H1 (cell line): ENCODE measurements at regions not wholly inside any gene's neighbourhood (a gene's known extent, or its start where the extent isn't known, plus 50 kb on each side); places are given as distances from the start of the nearest gene placed in this dataset.

Source experiments
- CTCF ChIA-PET: fragments of 300-600 bp; sonication (Branson Sonifier 250); formaldehyde crosslinking; loops from one replicate; lab custom pipeline; 2021; ENCODE audit not compliant: partially characterized antibody; lab: Charles Lee
- POLR2A ChIA-PET: fragments of 300-600 bp; sonication (Branson Sonifier 250); formaldehyde crosslinking; loops from one replicate; lab custom pipeline; 2021; ENCODE audit warnings: inconsistent platforms; ENCODE audit not compliant: partially characterized antibody; lab: Charles Lee
- DNase-seq, 2 experiments: peaks; one replicate each; pipeline versions ENCODE4 v3.0.0 to v3.0.0-alpha.2; 2010 to 2022; ENCODE audit warnings: low spot score in 2 of 2, low read depth in 1 of 2, mixed read lengths in 1 of 2
- FAIRE-seq: peaks from 2 replicates; lab custom pipeline; 2011; peaks lifted over from hg19 to GRCh38; lab: Jason Lieb, UNC
- H2AFZ ChIP-seq: 2 replicates; pipeline ENCODE4 v1.8.1; 2012; ENCODE audit warnings: low read length, inconsistent platforms
- H2AK5ac ChIP-seq: 2 replicates; pipeline ENCODE4 v1.6.1; 2013; ENCODE audit warnings: low read depth, low read length
- H2BK120ac ChIP-seq: replicated peaks from 2 replicates; pipeline ENCODE3; 2013; ENCODE audit warnings: low read depth, low read length, inconsistent platforms
- H2BK12ac ChIP-seq: 2 replicates; pipeline ENCODE4 v1.6.1; 2013; ENCODE audit warnings: low read depth, low read length
- H2BK15ac ChIP-seq: 2 replicates; pipeline ENCODE4 v1.6.1; 2013; ENCODE audit warnings: low read length
- H2BK20ac ChIP-seq: 2 replicates; pipeline ENCODE4 v1.6.1; 2013; ENCODE audit warnings: low read length
- H2BK5ac ChIP-seq: 2 replicates; pipeline ENCODE4 v1.6.1; 2013; ENCODE audit warnings: low read depth, low read length
- H3K14ac ChIP-seq: 2 replicates; pipeline ENCODE4 v1.6.1; 2013; ENCODE audit warnings: inconsistent platforms; ENCODE audit not compliant: insufficient read length
- H3K18ac ChIP-seq: 2 replicates; pipeline ENCODE4 v1.6.1; 2013; ENCODE audit warnings: low read length; ENCODE audit errors: extremely low read depth
- H3K23ac ChIP-seq: 2 replicates; pipeline ENCODE4 v1.6.1; 2013; ENCODE audit warnings: inconsistent platforms; ENCODE audit not compliant: insufficient read length
- H3K23me2 ChIP-seq: 2 replicates; pipeline ENCODE4 v1.6.1; 2013; ENCODE audit warnings: low read depth, low read length
- H3K27ac ChIP-seq: 2 replicates; pipeline ENCODE4 v1.6.1; 2011; ENCODE audit warnings: low read depth, low read length, inconsistent platforms
- H3K27me3 ChIP-seq, 4 experiments: replicated peaks in 1 of 4; 1 replicate in 1 of 4; 2 replicates in 3 of 4; pipeline versions ENCODE4 v1.6.1 to v1.8.1; 2011 to 2013; ENCODE audit warnings: low read length in 3 of 4, mild to moderate bottlenecking in 3 of 4, inconsistent platforms in 2 of 4, mixed read lengths in 2 of 4, moderate library complexity in 1 of 4; ENCODE audit not compliant: control insufficient read depth in 3 of 4, insufficient read depth in 3 of 4; ENCODE audit errors: extremely low read depth in 1 of 4
- H3K36me3 ChIP-seq, 4 experiments: 2 replicates each; pipeline versions ENCODE4 v1.6.1 to v1.8.1; 2011 to 2013; ENCODE audit warnings: mild to moderate bottlenecking in 4 of 4, low read length in 3 of 4, moderate library complexity in 2 of 4, control low read depth in 1 of 4, inconsistent platforms in 1 of 4; ENCODE audit not compliant: insufficient read depth in 4 of 4, control insufficient read depth in 2 of 4
- H3K4ac ChIP-seq: replicated peaks from 2 replicates; pipeline ENCODE3; 2013; ENCODE audit warnings: low read length, low read depth, mixed read lengths, inconsistent platforms; ENCODE audit not compliant: insufficient read length
- H3K4me1 ChIP-seq, 4 experiments: replicated peaks in 1 of 4; 1 replicate in 1 of 4; 2 replicates in 3 of 4; pipeline versions ENCODE4 v1.6.1 to v1.8.1; 2011 to 2013; ENCODE audit warnings: low read length in 3 of 4, inconsistent platforms in 2 of 4, mixed read lengths in 1 of 4; ENCODE audit not compliant: insufficient read depth in 4 of 4, control insufficient read depth in 3 of 4
- H3K4me2 ChIP-seq, 2 experiments: 2 replicates each; pipeline versions ENCODE4 v1.6.1 to v1.8.1; 2011 to 2013; ENCODE audit warnings: low read depth in 2 of 2, low read length in 2 of 2, control low read depth in 1 of 2, inconsistent platforms in 1 of 2, mild to moderate bottlenecking in 1 of 2; ENCODE audit not compliant: insufficient read depth in 1 of 2
- H3K4me3 ChIP-seq, 4 experiments: fragments of 200-600, 300-600 bp in 1 of 4; sonication (generic), shearing (Covaris generic), sonication (Bioruptor Twin) in 1 of 4; 2 replicates each; pipeline versions ENCODE4 v1.5.1 to v1.8.1; 2011 to 2016; ENCODE audit warnings: low read length in 4 of 4, low read depth in 3 of 4, control low read depth in 2 of 4, inconsistent platforms in 2 of 4, mild to moderate bottlenecking in 2 of 4, mixed read lengths in 1 of 4, moderate library complexity in 1 of 4; ENCODE audit not compliant: insufficient read depth in 2 of 4; ENCODE audit errors: extremely low read depth in 1 of 4
- H3K56ac ChIP-seq: replicated peaks from 2 replicates; pipeline ENCODE3; 2013; ENCODE audit warnings: low read depth, mild to moderate bottlenecking, mixed read lengths, low read length, inconsistent platforms; ENCODE audit not compliant: insufficient read length
- H3K79me1 ChIP-seq: 2 replicates; pipeline ENCODE4 v1.6.1; 2013; ENCODE audit warnings: low read depth, low read length, control low read depth
- H3K79me2 ChIP-seq, 2 experiments: 2 replicates each; pipeline versions ENCODE4 v1.6.1 to v1.8.1; 2012 to 2013; ENCODE audit warnings: low read length in 2 of 2, mild to moderate bottlenecking in 2 of 2, inconsistent platforms in 1 of 2; ENCODE audit not compliant: insufficient read depth in 2 of 2, control insufficient read depth in 1 of 2
- H3K9ac ChIP-seq, 4 experiments: replicated peaks in 1 of 4; 1 replicate in 1 of 4; 2 replicates in 3 of 4; pipeline versions ENCODE4 v1.6.1 to v1.8.1; 2011 to 2013; ENCODE audit warnings: low read depth in 3 of 4, low read length in 3 of 4, control low read depth in 2 of 4, mild to moderate bottlenecking in 2 of 4, moderate library complexity in 2 of 4, inconsistent platforms in 1 of 4; ENCODE audit errors: extremely low read depth in 1 of 4
- H3K9me3 ChIP-seq, 2 experiments: 2 replicates each; pipeline versions ENCODE4 v1.6.1 to v1.8.1; 2012 to 2013; ENCODE audit warnings: mild to moderate bottlenecking in 2 of 2, moderate library complexity in 2 of 2, control low read depth in 1 of 2, inconsistent platforms in 1 of 2, low read depth in 1 of 2, low read length in 1 of 2, mixed read lengths in 1 of 2; ENCODE audit not compliant: insufficient read depth in 2 of 2
- H4K20me1 ChIP-seq, 2 experiments: replicated peaks in 1 of 2; 2 replicates each; pipeline versions ENCODE3 to v1.8.1; 2011 to 2013; ENCODE audit warnings: inconsistent platforms in 2 of 2, low read length in 2 of 2, mild to moderate bottlenecking in 1 of 2; ENCODE audit not compliant: insufficient read depth in 2 of 2, control insufficient read depth in 1 of 2
- H4K5ac ChIP-seq: 2 replicates; pipeline ENCODE4 v1.6.1; 2013; ENCODE audit warnings: low read length, low read depth, mixed read lengths, inconsistent platforms; ENCODE audit not compliant: insufficient read length
- H4K8ac ChIP-seq: 2 replicates; pipeline ENCODE4 v1.8.0; 2013; ENCODE audit warnings: mild to moderate bottlenecking, moderate library complexity, low read length, inconsistent platforms; ENCODE audit not compliant: insufficient read depth; ENCODE audit errors: extremely low read depth
- H4K91ac ChIP-seq: replicated peaks from 2 replicates; pipeline ENCODE3; 2013; ENCODE audit warnings: low read length, mixed read lengths, inconsistent platforms; ENCODE audit not compliant: insufficient read length
- ATF2 ChIP-seq: IDR thresholded peaks from 2 replicates; pipeline ENCODE4 v1.6.1; 2012; ENCODE audit warnings: low read length, inconsistent platforms
- CBX8 ChIP-seq: fragments of 300-800, 300-1000 bp; sonication (generic); IDR thresholded peaks from 2 replicates; pipeline ENCODE4 v1.7.1; 2016; ENCODE audit warnings: low read depth, low read length, borderline replicate concordance
- E2F6 ChIP-seq: IDR thresholded peaks from 2 replicates; pipeline ENCODE4 v1.6.1; 2012; ENCODE audit warnings: inconsistent platforms
- FOSL1 ChIP-seq: IDR thresholded peaks from 2 replicates; pipeline ENCODE4 v1.6.1; 2011; ENCODE audit warnings: mild to moderate bottlenecking, low read depth, low read length, moderate library complexity; ENCODE audit not compliant: insufficient read depth
- KDM5A ChIP-seq: fragments of 200-600 bp; IDR thresholded peaks from 2 replicates; pipeline ENCODE4 v1.7.1; 2012; ENCODE audit warnings: mild to moderate bottlenecking, low read length, inconsistent platforms, mixed read lengths
- POU5F1 ChIP-seq: IDR thresholded peaks from 2 replicates; pipeline ENCODE4 v1.6.1; 2011; ENCODE audit warnings: low read depth, mild to moderate bottlenecking, low read length, moderate library complexity
- RAD21 ChIP-seq, 2 experiments: IDR thresholded peaks in 1 of 2; conservative IDR thresholded peaks in 1 of 2; 2 replicates each; pipeline ENCODE4 v1.6.1; 2011; ENCODE audit warnings: low read depth in 2 of 2, low read length in 2 of 2, improper control_type of control experiment in 1 of 2, inconsistent platforms in 1 of 2, mild to moderate bottlenecking in 1 of 2, moderate library complexity in 1 of 2
- SIN3A ChIP-seq, 2 experiments: IDR thresholded peaks in 1 of 2; conservative IDR thresholded peaks in 1 of 2; 2 replicates each; pipeline ENCODE4 v1.6.1; 2011 to 2012; ENCODE audit warnings: low read length in 2 of 2, improper control_type of control experiment in 1 of 2, low read depth in 1 of 2, mild to moderate bottlenecking in 1 of 2
- SIX5 ChIP-seq: IDR thresholded peaks from 2 replicates; pipeline ENCODE4 v1.6.1; 2011; ENCODE audit warnings: mild to moderate bottlenecking, low read depth, low read length
- SP2 ChIP-seq: IDR thresholded peaks from 2 replicates; pipeline ENCODE4 v1.6.1; 2012; ENCODE audit warnings: mild to moderate bottlenecking, low read length, inconsistent platforms
- TAF1 ChIP-seq: IDR thresholded peaks from 2 replicates; pipeline ENCODE4 v1.6.1; 2011; ENCODE audit warnings: mild to moderate bottlenecking, low read depth, low read length
- TAF7 ChIP-seq: optimal IDR thresholded peaks from 2 replicates; pipeline ENCODE3; 2011; ENCODE audit warnings: low read depth, mild to moderate bottlenecking, inconsistent platforms, low read length, moderate library complexity, borderline replicate concordance
- WGBS, 2 experiments: shearing (Covaris generic) in 1 of 2; methylation state at CpG; one replicate each; pipeline versions ENCODE4 v1.1.6 to v1.1.7; 2013 to 2015; ENCODE audit warnings: low lambda C conversion rate in 2 of 2, mixed read lengths in 2 of 2, inconsistent platforms in 1 of 2, low coverage in 1 of 2, missing lambda C conversion rate in 1 of 2; ENCODE audit not compliant: insufficient replicate concordance in 2 of 2, insufficient coverage in 1 of 2, insufficient read length in 1 of 2; ENCODE audit errors: extremely low coverage in 1 of 2, missing lambda C conversion rate in 1 of 2; 5-methylcytosine and 5-hydroxymethylcytosine counted together

- POLR2A ChIA-PET = no interaction called here
- no peak overlapping the region for H3K14ac ChIP-seq
- H2BK5ac ChIP-seq = no peak overlapping the region
- no peak overlapping the region for H2BK120ac ChIP-seq
- H2AK5ac ChIP-seq = no peak overlapping the region
- no peak overlapping the region for H4K91ac ChIP-seq
- H3K23me2 ChIP-seq = no peaks in the 10 kb centered on the region
- H3K9ac ChIP-seq = no peak overlapping the region
- no peaks in the 10 kb centered on the region for H3K9me3 ChIP-seq
- H4K8ac ChIP-seq = no peak overlapping the region
- H3K23ac ChIP-seq = no peak overlapping the region
- H3K4me1 ChIP-seq = peaks cover 0 to 2% (median 0%) of the 10 kb centered on the region in 4 experiments; a peak in 1 of 7 replicates
- H2AFZ ChIP-seq = no peak overlapping the region
- FAIRE-seq (no peak), DNase-seq (no peak)
- CTCF ChIA-PET = no interaction called here
- no peak overlapping the region for H3K4ac ChIP-seq
- H4K20me1 ChIP-seq = no peaks in the 10 kb centered on the region
- no peak overlapping the region for H3K27ac ChIP-seq
- H2BK15ac ChIP-seq = no peak overlapping the region
- no peaks in the 10 kb centered on the region for H3K79me2 ChIP-seq
- H3K4me2 ChIP-seq = no peak overlapping the region
- H3K18ac ChIP-seq = no peak overlapping the region
- H2BK12ac ChIP-seq = no peak overlapping the region
- no peaks in the 10 kb centered on the region for H3K36me3 ChIP-seq
- no peak overlapping the region for H4K5ac ChIP-seq
- 96% methylated on average over 1 of the region's 1 CpG; no CpG with 5 or more reads in 1 of the 2 experiments for WGBS, 2 experiments
- no peak overlapping the region for H2BK20ac ChIP-seq
- H3K56ac ChIP-seq = no peak overlapping the region
- no peaks in the 10 kb centered on the region for H3K27me3 ChIP-seq
- no peak overlapping the region for H3K4me3 ChIP-seq
- no peaks in the 10 kb centered on the region for H3K79me1 ChIP-seq
- TF ChIP-seq SP2 (no peak), CBX8 (no peak), POU5F1 (no peak), SIN3A (conservative IDR thresholded peaks at IDR 0.05 in 1 of 2, IDR thresholded peaks at IDR 0.05 in 1 of 2; ENCODE audit: low read depth in 1 of 2, low read length in 2 of 2) (no peak), TAF7 (no peak), ATF2 (no peak), RAD21 (IDR thresholded peaks at IDR 0.05 in 1 of 2, conservative IDR thresholded peaks at IDR 0.05 in 1 of 2; ENCODE audit: low read depth in 2 of 2, low read length in 2 of 2) (no peak), FOSL1 (no peak), TAF1 (no peak), SIX5 (no peak), KDM5A (no peak), E2F6 (no peak)
These were observed 95.1 kb upstream of the FIBIN start for GRCh38 chr11:26898799-26899198.
